Fibroblast of skin of right biceps (primary cell): ENCODE measurements at regions not wholly inside any gene's neighbourhood (a gene's known extent, or its start where the extent isn't known, plus 50 kb on each side); places are given as distances from the start of the nearest gene placed in this dataset.

ENCODE experiments used
- DNase-seq: peaks from one replicate; pipeline ENCODE4 v3.0.0-alpha.2; 2013

- no peak for DNase-seq
Observed at GRCh38 chr3:107035176-107035575, 342.1 kb upstream of the CCDC54 start.

- DNase-seq: no peak
Observed at GRCh38 chr3:107044677-107045076, 332.6 kb upstream of the CCDC54 start.

GRCh38 chr3:107045791-107046190 is 331.4 kb upstream of the CCDC54 start:
- DNase-seq: no peak

DNA sequence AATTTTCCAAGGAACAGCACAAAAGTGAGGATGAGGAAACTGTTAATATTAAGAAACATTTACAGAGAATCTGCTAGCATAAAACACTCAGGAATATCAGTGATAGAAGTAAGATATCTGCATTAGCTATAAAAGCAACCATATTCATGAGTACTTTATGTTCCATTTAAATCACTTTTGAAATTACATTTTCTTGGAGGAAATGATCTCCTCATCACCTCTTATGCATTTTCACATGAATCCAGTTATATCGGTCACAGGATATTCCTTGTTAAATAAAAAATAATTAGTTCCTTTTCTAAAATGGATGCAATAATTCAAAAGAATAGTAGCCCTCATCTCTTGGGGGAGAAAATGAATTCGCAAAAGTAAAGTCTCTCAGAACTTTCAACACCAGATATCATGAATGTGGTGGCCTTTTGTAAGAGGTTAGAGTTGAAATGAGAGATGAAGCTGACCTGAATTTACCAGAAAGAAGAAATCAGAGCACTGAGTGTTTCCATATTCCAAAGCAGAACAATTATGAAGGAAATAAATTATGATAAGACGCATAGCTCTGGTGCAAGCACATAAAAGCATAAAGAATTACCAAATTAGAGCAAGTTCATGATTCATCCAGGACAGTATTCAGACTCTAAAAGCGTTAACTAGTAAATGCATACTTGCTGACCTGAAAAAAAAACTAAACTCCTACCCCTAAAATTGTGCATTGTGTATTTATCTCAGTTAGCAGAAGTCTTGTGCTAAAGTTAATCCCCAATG is 321.9 kb upstream of the CCDC54 start:
- DNase-seq: no peak

- DNase-seq: no peak
Observed at GRCh38 chr3:107061466-107061865, 315.8 kb upstream of the CCDC54 start.

DNA sequence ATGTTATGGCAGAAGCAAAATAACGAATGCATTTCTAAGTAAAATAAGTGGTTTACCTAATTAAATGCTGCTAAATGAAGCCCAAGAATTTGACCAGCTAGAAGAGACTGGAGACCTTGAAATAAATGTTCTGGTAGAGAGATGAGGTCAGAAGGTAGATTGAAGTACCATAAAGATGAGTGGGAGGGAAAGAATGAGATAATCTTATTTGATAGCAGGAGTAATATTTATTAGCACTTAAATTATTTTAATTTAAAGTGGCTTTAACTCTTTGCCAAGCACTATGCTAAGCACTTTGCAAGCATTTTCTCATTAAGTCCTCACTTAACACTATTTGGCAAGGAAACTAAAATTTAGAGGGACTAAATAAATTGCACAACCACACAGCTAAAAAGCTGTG is 314.9 kb upstream of the CCDC54 start:
- no peak for DNase-seq

DNA sequence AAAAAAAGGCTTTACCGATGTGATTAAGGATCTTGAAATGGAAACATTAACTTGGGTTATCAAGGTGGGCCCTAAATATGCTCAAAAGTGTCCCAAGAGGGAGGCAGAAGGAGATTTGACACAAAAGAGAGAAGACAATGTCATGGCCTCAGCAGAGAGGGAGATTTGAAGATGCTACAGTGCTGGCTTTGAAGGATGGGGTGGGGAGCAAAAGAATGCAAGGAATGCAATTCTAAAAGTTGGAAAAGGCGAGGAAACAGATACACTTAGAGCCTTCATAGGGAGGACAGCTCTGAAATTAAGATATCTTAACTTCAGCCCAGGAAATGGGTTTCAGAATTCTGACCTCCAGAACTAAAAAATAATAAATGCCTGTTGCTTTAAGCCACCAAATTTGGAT is 314.5 kb upstream of the CCDC54 start:
- peak; percentile 62 for DNase-seq

DNA sequence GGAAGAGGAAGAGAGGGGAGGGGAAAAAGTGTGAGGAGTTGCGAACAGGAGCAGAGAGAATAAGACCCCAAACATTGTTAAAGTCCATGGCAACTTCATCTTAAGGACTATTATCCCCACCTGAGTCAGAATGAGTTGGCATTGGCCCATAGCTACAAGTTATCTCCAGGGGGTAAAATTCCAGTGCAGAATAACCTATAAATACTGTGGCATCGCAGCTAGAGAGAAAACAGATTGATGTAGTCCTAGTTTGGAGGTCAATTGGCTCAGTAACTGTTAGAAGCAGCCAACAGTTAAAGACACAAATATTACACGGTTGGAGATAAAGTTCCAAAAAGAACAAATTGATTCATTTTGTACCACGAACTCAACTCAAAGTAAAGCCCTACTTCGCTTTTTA is 313.9 kb upstream of the CCDC54 start:
- DNase-seq: peak; percentile 74

GRCh38 chr3:107064405-107065060 is 312.7 kb upstream of the CCDC54 start:
- peak; percentile 84 for DNase-seq

DNA sequence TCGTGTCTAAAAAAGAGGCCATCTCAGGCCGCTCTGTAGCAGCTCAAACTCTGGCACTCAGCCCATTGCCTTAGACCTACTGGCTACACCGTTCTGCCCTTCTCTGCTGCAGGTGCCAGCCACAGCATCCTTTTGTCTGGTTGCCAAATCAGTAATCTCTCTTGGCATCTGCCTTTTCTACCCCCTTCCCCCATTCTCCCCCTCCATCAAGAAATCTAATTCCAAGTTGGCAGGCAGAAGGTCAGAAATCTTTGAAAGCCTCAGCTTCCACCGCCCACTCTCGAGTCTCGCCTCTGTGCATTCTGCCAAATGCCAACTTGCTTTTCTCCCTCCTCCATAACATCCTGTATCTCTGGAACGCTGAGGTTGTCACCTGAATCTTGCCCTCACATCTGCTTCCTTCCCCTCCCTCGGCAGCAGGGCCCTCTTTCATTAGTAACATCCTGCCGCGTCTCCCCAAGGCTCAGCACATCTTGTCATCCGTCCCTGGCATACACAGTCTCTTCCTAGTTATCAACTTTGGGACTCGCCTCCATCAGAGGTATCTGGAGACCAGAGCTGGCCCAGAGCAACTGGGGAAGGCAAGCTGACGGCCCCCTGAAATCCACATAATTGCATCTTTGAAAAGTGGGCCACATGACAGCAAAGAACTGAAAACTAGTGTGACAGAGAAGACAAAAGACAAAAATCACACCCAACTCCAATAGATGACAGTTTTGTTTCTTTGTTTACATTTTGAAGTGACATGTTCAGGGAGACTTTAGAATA is 312.0 kb upstream of the CCDC54 start:
- peak; percentile 12 for DNase-seq

- DNase-seq: no peak
Observed at GRCh38 chr3:107067421-107067820, 309.8 kb upstream of the CCDC54 start.

GRCh38 chr3:107068980-107069379 is 308.3 kb upstream of the CCDC54 start:
- peak; percentile 95 for DNase-seq

DNA sequence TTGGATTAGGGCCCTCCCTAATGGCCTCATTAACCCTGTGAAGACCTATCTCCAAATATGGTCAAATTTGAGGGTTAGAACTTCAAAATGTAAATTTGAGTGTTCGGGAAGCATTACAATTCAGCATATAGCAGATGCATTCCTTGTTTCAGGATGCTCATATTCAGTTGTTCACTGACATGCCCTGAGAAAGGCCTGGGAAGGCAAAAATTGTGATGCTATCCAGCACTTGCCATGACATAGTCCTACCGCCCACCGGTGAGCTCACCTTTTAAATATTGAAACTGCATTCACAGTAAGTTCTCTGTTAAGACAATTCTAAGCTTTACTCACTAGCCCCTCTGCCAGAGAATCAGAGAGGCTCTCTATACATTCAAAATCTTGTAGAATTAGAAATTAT is 300.3 kb upstream of the CCDC54 start:
- DNase-seq: no peak

DNA sequence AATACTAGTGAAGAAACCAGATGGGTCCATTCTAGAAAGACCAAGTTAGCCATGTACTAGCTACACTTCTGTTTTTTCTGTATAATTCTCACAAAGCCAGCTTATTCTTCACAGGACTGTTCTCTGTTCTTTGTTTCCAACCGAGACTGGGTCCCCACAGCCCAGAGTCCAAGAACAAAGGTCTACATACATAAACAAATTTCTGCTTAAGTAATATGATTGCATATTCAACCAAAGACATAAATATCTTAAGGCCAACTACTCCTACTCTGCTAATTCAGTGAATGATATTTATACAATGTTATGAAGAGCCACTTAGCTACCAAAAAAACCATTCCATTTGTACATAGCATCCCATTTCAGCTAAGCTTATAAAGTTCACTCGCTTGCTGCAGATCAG is 299.8 kb upstream of the CCDC54 start:
- DNase-seq: no peak

- DNase-seq: peak; percentile 71
Observed at GRCh38 chr3:107082527-107082926, 294.7 kb upstream of the CCDC54 start.

- peak; percentile 30 for DNase-seq
Observed at GRCh38 chr3:107085261-107085660, 292.0 kb upstream of the CCDC54 start.

GRCh38 chr3:107092121-107092520 is 285.1 kb upstream of the CCDC54 start:
- no peak for DNase-seq

DNA sequence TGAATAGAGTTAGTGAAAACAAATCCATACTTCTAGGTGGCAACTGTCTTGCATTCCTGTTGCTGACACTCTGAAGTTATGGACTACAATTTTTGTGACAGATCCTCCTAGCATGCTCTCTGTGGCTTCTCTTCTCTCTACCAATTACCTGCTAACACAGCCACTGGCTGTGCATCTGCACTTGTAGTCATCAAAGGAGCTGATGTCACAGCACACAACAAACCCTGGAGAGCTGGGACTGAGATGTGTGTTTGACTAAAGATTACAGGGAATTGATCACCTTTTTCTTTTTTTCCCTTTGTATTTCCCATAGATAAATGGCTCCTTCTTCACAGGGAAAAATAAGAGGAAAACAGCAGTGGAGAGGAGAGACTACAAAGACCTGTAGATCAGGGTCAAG is 278.4 kb upstream of the CCDC54 start:
- DNase-seq: no peak

- DNase-seq: no peak
Observed at GRCh38 chr3:107100137-107100536, 277.1 kb upstream of the CCDC54 start.

DNA sequence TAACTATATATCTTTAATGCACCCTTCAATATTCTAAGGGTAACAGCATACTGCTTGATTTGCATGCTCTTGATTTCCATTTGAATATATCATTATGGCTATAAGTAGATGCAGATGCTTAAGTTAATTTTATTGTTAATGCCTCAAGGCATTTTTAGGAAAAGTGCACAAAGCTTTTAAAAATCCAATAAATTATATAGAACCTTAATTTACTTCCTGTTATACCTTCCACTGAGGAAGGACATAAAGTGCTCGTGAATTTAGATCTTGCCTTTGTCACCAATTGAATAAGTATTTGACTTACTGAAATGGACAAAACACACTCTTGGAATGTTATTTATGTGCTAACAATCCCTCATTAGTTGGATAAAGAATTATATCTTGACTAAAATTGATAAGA is 276.7 kb upstream of the CCDC54 start:
- no peak for DNase-seq

GRCh38 chr3:107103786-107104185 is 273.5 kb upstream of the CCDC54 start:
- DNase-seq: no peak

- DNase-seq: peak; percentile 68
Observed at GRCh38 chr3:107106316-107106715, 270.9 kb upstream of the CCDC54 start.

- DNase-seq: no peak
Observed at GRCh38 chr3:107106907-107107306, 270.3 kb upstream of the CCDC54 start.
